RWPE1 (cell line): ENCODE measurements at regions not wholly inside any gene's neighbourhood (a gene's known extent, or its start where the extent isn't known, plus 50 kb on each side); places are given as distances from the start of the nearest gene placed in this dataset.
A peak's percentile ranks its signal among the peaks of the same experiment; 100 is the strongest.

ENCODE experiments used
- CTCF ChIA-PET: fragments of 350-600 bp; sonication (Branson Sonifier 250); formaldehyde crosslinking; extraction: SDS; loops from one replicate; lab custom pipeline; 2021; lab: Yijun Ruan, JAX
- POLR2A ChIA-PET: fragments of 400-600 bp; formaldehyde crosslinking; extraction: SDS; loops from one replicate; lab custom pipeline; 2020; ENCODE audit warnings: antibody characterized with exemption; ENCODE audit not compliant: low non-redundant PET; lab: Yijun Ruan, JAX
- DNase-seq: peaks from one replicate; pipeline ENCODE4 v3.0.0; 2012; ENCODE audit warnings: low spot score
- H3K27ac ChIP-seq: fragments of 450-650 bp; 2 replicates; pipeline ENCODE4 v1.5.1; 2017
- CTCF ChIP-seq: fragments of 450-650 bp; conservative IDR thresholded peaks from 2 replicates; pipeline ENCODE4 v1.5.1; 2017; ENCODE audit warnings: low read depth, mild to moderate bottlenecking

GRCh38 chr2:207458582-207458981 is 71.2 kb upstream of the CREB1 start:
- ChIA-PET POLR2A (no interaction called here), CTCF (interaction anchor here (0.6 to 0.7 kb wide), 2 partner anchors 30 to 1355 kb away, joined by 3 read pairs; no protein-coding TSS in a partner anchor)
- TF ChIP-seq CTCF, result 0 out of 2 replicates have a peak, but pooled peaks have one; percentile 6
- H3K27ac ChIP-seq, result no peak overlapping the region
- DNase-seq, result no peak

- CTCF ChIA-PET, result interaction anchor here (0.5 kb wide), 1 partner anchor 227 kb away, joined by 3 read pairs; no protein-coding TSS in a partner anchor
- no peak for TF ChIP-seq CTCF
- no peak overlapping the region for H3K27ac ChIP-seq
- POLR2A ChIA-PET, result no interaction called here
- no peak for DNase-seq
These were observed 69.6 kb upstream of the CREB1 start for GRCh38 chr2:207459990-207460757.

- ChIA-PET POLR2A (no interaction called here), CTCF (no interaction called here)
- no peak for DNase-seq
- TF ChIP-seq CTCF, result no peak
- no peak overlapping the region for H3K27ac ChIP-seq
These were observed 66.3 kb upstream of the CREB1 start for GRCh38 chr2:207463433-207463832.

- no peak overlapping the region for H3K27ac ChIP-seq
- ChIA-PET CTCF (no interaction called here), POLR2A (no interaction called here)
- DNase-seq, result no peak
- TF ChIP-seq CTCF, result no peak
These were observed 65.8 kb upstream of the CREB1 start for GRCh38 chr2:207464007-207464406.

- CTCF ChIA-PET, result interaction anchor here (0.6 kb wide), 1 partner anchor 540 kb away, joined by 4 read pairs; no protein-coding TSS in a partner anchor
- POLR2A ChIA-PET, result no interaction called here
These were observed 63.9 kb upstream of the CREB1 start for GRCh38 chr2:207465894-207466293.

More at GRCh38 chr2:207465894-207466293, 63.9 kb upstream of the CREB1 start:
- no peak for DNase-seq
- no peak for TF ChIP-seq CTCF
- no peak overlapping the region for H3K27ac ChIP-seq
